B cell (primary cell): ENCODE measurements at regions not wholly inside any gene's neighbourhood (a gene's known extent, or its start where the extent isn't known, plus 50 kb on each side); places are given as distances from the start of the nearest gene placed in this dataset.

ENCODE experiments used
- ATAC-seq: fragments of 200-7000 bp; cut with Tn5 transposase; one replicate; pipeline ENCODE4 v1.10.0; 2021; ENCODE audit warnings: low read depth, mild to moderate bottlenecking, moderate number of reproducible peaks, moderate library complexity
- CTCF ChIA-PET: fragments of 350-600 bp; sonication (Branson Sonifier 250); formaldehyde crosslinking; loops from one replicate; lab custom pipeline; 2021; ENCODE audit warnings: antibody characterized with exemption, inconsistent platforms; lab: Charles Lee
- POLR2A ChIA-PET: fragments of 350-600 bp; sonication (Branson Sonifier 250); formaldehyde crosslinking; loops from one replicate; lab custom pipeline; 2021; ENCODE audit warnings: antibody characterized with exemption; lab: Charles Lee
- DNase-seq: peaks from one replicate; pipeline ENCODE4 v3.0.0; 2013
- H2AFZ ChIP-seq: 2 replicates; pipeline ENCODE4 v1.6.1; 2012; ENCODE audit warnings: mild to moderate bottlenecking, low read depth, low read length; ENCODE audit not compliant: insufficient read depth, poor library complexity, severe bottlenecking
- H3K27ac ChIP-seq, 2 donors: 1 replicate in 1 of 2; 2 replicates in 1 of 2; pipeline ENCODE4 v1.5.1; 2012 to 2013; ENCODE audit warnings: low read length in 2 of 2, mild to moderate bottlenecking in 2 of 2, moderate library complexity in 1 of 2
- H3K27me3 ChIP-seq, 4 experiments: fragments of 200-600 bp in 1 of 4; sonication (generic) in 1 of 4; replicated peaks in 1 of 4; 1 replicate in 2 of 4; 2 replicates in 2 of 4; pipeline versions ENCODE4 v1.6.1 to v1.7.0; 2013 to 2016; ENCODE audit warnings: low read length in 3 of 4, mild to moderate bottlenecking in 2 of 4, mixed read lengths in 1 of 4, moderate library complexity in 1 of 4; ENCODE audit not compliant: insufficient read depth in 4 of 4, control insufficient read depth in 3 of 4; ENCODE audit errors: control extremely low read depth in 1 of 4
- H3K36me3 ChIP-seq, 2 experiments: replicated peaks in 1 of 2; 1 replicate in 1 of 2; 2 replicates in 1 of 2; pipeline versions ENCODE4 v1.6.1 to v1.7.1; 2013; ENCODE audit warnings: low read length in 1 of 2; ENCODE audit not compliant: insufficient read depth in 2 of 2, control insufficient read depth in 1 of 2; ENCODE audit errors: control extremely low read depth in 1 of 2, extremely low read depth in 1 of 2
- H3K4me1 ChIP-seq, 2 donors: fragments of 200-600 bp in 1 of 2; sonication (generic) in 1 of 2; 1 replicate in 1 of 2; 2 replicates in 1 of 2; pipeline versions ENCODE4 v1.5.1 to v1.6.1; 2013 to 2017; ENCODE audit warnings: low read length in 2 of 2; ENCODE audit not compliant: control insufficient read depth in 2 of 2, insufficient read depth in 2 of 2
- H3K4me2 ChIP-seq: replicated peaks from 2 replicates; pipeline ENCODE3; 2012; ENCODE audit warnings: mild to moderate bottlenecking, low read depth, low read length; ENCODE audit not compliant: poor library complexity, severe bottlenecking
- H3K4me3 ChIP-seq, 5 experiments: fragments of 200-600 bp in 1 of 5; sonication (generic) in 1 of 5; 1 replicate in 3 of 5; 2 replicates in 2 of 5; pipeline versions ENCODE4 v1.5.1 to v1.7.0; 2011 to 2016; ENCODE audit warnings: low read length in 4 of 5, mild to moderate bottlenecking in 4 of 5, low read depth in 2 of 5, control low read depth in 1 of 5, moderate library complexity in 1 of 5; ENCODE audit not compliant: insufficient read depth in 1 of 5; ENCODE audit errors: control extremely low read depth in 1 of 5, extremely low read depth in 1 of 5
- H3K79me2 ChIP-seq: fragments of 200-600 bp; sonication (generic); one replicate; pipeline ENCODE4 v1.6.0; 2016; ENCODE audit warnings: low read length; ENCODE audit not compliant: control insufficient read depth, insufficient read depth
- H3K9ac ChIP-seq: fragments of 200-600 bp; sonication (generic); 2 replicates; pipeline ENCODE4 v1.6.1; 2017; ENCODE audit warnings: mild to moderate bottlenecking, low read length, moderate library complexity
- H3K9me3 ChIP-seq, 3 donors: one replicate each; pipeline versions ENCODE4 v1.6.1 to v1.7.1; 2013; ENCODE audit warnings: low read length in 2 of 3; ENCODE audit not compliant: control insufficient read depth in 2 of 3, insufficient read depth in 1 of 3; ENCODE audit errors: control extremely low read depth in 1 of 3
- H4K20me1 ChIP-seq: 2 replicates; pipeline ENCODE4 v1.6.0; 2012; ENCODE audit warnings: mild to moderate bottlenecking, low read length; ENCODE audit not compliant: insufficient read depth, control insufficient read depth, poor library complexity, severe bottlenecking
- H3K27ac Mint-ChIP-seq: one replicate; pipeline ENCODE4 v1.8.0; 2021; ENCODE audit warnings: mixed read lengths
- H3K27me3 Mint-ChIP-seq: one replicate; pipeline ENCODE4 v1.8.0; 2021; ENCODE audit warnings: mixed read lengths
- H3K4me1 Mint-ChIP-seq: one replicate; pipeline ENCODE4 v1.8.0; 2021; ENCODE audit warnings: mixed read lengths
- H3K4me3 Mint-ChIP-seq: one replicate; pipeline ENCODE4 v1.8.0; 2021; ENCODE audit warnings: mixed read lengths
- H3K9me3 Mint-ChIP-seq: one replicate; pipeline ENCODE4 v1.8.0; 2022; ENCODE audit warnings: mixed read lengths; ENCODE audit not compliant: insufficient read depth
- EZH2 ChIP-seq: IDR thresholded peaks from 2 replicates; pipeline ENCODE4 v1.6.1; 2012; ENCODE audit warnings: borderline replicate concordance, low read depth, mild to moderate bottlenecking, moderate library complexity, low read length; ENCODE audit not compliant: insufficient read depth, poor library complexity, severe bottlenecking
- WGBS: methylation state at CpG from one replicate; pipeline ENCODE4 v1.1.5; 2013; ENCODE audit warnings: missing lambda C conversion rate; ENCODE audit not compliant: insufficient coverage; 5-methylcytosine and 5-hydroxymethylcytosine counted together
- intact Hi-C: fragments of 100-400 bp; cut with micrococcal nuclease; formaldehyde crosslinking; loops from one replicate; pipeline ENCODE4 v1.10.0; 2022
- TF ChIP-seq, protein P1 (sequence below): fragments of 200-600 bp; IDR thresholded peaks from one replicate; pipeline ENCODE4 v1.8.0; 2022; ENCODE audit warnings: antibody characterized with exemption, mild to moderate bottlenecking

DNA sequence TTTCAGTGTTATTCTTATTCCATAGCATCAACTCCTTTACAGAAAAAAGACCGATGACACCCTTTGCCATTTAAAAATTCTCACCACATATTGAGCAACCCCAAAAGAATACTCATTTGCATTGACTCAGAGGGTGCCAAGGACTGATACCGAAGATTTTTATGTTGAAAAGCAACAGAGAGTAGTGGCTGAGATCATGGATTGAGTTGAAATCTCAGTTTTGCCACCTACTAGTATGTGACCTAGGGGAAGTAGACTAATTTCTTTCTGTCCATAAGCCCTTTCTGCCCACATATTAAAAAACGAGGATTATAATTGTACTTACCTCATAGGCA is 313.9 kb upstream of the SATB1 start:
- Mint-ChIP-seq H3K4me3 (no peak overlapping the region), H3K27me3 (no peaks in the 10 kb centered on the region), H3K27ac (no peak overlapping the region), H3K4me1 (peaks cover 41% of the 10 kb centered on the region), H3K9me3 (no peaks in the 10 kb centered on the region)
- no peak for TF ChIP-seq EZH2
- TF ChIP-seq, protein P1, sequence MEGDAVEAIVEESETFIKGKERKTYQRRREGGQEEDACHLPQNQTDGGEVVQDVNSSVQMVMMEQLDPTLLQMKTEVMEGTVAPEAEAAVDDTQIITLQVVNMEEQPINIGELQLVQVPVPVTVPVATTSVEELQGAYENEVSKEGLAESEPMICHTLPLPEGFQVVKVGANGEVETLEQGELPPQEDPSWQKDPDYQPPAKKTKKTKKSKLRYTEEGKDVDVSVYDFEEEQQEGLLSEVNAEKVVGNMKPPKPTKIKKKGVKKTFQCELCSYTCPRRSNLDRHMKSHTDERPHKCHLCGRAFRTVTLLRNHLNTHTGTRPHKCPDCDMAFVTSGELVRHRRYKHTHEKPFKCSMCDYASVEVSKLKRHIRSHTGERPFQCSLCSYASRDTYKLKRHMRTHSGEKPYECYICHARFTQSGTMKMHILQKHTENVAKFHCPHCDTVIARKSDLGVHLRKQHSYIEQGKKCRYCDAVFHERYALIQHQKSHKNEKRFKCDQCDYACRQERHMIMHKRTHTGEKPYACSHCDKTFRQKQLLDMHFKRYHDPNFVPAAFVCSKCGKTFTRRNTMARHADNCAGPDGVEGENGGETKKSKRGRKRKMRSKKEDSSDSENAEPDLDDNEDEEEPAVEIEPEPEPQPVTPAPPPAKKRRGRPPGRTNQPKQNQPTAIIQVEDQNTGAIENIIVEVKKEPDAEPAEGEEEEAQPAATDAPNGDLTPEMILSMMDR = no peak
- Histone ChIP-seq H3K4me3 (no peak overlapping the region), H4K20me1 (no peaks in the 10 kb centered on the region), H3K27me3 (no peaks in the 10 kb centered on the region), H3K79me2 (no peaks in the 10 kb centered on the region), H3K4me1 (peaks cover 23 to 32% of the 10 kb centered on the region in 2 donors), H2AFZ (no peak overlapping the region), H3K9me3 (no peaks in the 10 kb centered on the region), H3K4me2 (no peak overlapping the region), H3K36me3 (no peaks in the 10 kb centered on the region), H3K27ac (no peak overlapping the region), H3K9ac (no peak overlapping the region)
- ATAC-seq (no peak), DNase-seq (no peak)
- ChIA-PET CTCF (no interaction called here), POLR2A (no interaction called here)
- intact Hi-C loops = no loop called here
- WGBS = no CpG with 5 or more reads among the region's 3 CpGs

DNA sequence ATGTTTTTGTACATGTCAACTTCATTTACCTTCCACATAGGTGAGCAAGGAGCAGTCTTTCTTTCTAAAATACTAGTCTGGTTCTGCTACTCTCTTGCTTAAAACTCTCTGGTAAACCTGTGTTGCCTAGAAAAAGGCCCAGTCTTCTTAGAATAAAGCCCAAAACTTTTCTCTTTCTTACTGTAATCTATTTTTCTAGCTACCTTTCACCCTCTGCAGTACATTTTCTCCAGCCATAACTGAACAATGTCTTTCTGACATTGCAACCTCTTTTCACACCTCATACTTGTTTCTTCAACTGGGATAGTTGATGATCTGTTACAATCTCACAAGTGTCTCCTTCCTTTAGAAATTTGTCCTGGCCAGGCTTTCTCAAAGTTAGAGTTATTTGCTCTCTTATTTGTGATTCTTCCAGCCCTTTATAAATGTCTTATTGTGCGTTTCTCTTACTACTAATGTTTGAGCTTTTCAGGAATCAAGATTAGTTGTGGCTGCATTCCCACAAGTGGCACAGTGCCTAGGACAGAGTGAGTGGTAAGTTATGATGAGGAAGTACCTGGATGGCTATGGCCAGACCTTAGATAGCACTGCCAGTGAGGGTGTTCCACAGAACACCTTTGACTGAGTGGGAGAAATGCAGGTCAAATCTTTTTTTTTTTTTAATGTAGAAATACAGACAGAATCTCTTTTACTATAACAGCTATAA is 313.4 kb upstream of the SATB1 start:
- Histone ChIP-seq H3K4me2 (no peak overlapping the region), H3K9me3 (no peaks in the 10 kb centered on the region), H3K27me3 (no peaks in the 10 kb centered on the region), H3K27ac (no peak overlapping the region), H3K79me2 (no peaks in the 10 kb centered on the region), H3K4me3 (no peak overlapping the region), H3K4me1 (peaks cover 23 to 32% of the 10 kb centered on the region in 2 donors), H3K36me3 (no peaks in the 10 kb centered on the region), H2AFZ (no peak overlapping the region), H3K9ac (no peak overlapping the region), H4K20me1 (no peaks in the 10 kb centered on the region)
- POLR2A ChIA-PET = no interaction called here
- no peak for ATAC-seq
- H3K27ac Mint-ChIP-seq = no peak overlapping the region
- no peak overlapping the region for H3K4me3 Mint-ChIP-seq
- peaks cover 39% of the 10 kb centered on the region for H3K4me1 Mint-ChIP-seq
- intact Hi-C loops = no loop called here
- H3K27me3 Mint-ChIP-seq = no peaks in the 10 kb centered on the region
- TF ChIP-seq EZH2 = no peak
- TF ChIP-seq, protein P1 = no peak
- no peaks in the 10 kb centered on the region for H3K9me3 Mint-ChIP-seq
- CTCF ChIA-PET = no interaction called here
- no peak for DNase-seq
- no CpG with 5 or more reads among the region's 1 CpG for WGBS
